Keratinocyte (primary cell): ENCODE measurements at regions not wholly inside any gene's neighbourhood (a gene's known extent, or its start where the extent isn't known, plus 50 kb on each side); places are given as distances from the start of the nearest gene placed in this dataset.

Source experiments
- EZH2 ChIP-seq: IDR thresholded peaks from one replicate; pipeline ENCODE4 v1.6.1; 2012; ENCODE audit warnings: inconsistent platforms, mild to moderate bottlenecking, low read length, moderate library complexity
- TF ChIP-seq, protein P1 (sequence below), 3 experiments: IDR thresholded peaks in 1 of 3; conservative IDR thresholded peaks in 1 of 3; optimal IDR thresholded peaks in 1 of 3; 2 replicates in 2 of 3; 3 replicates in 1 of 3; pipeline versions ENCODE3 to v1.5.1; 2011; ENCODE audit warnings: low read length in 3 of 3, mild to moderate bottlenecking in 3 of 3, moderate library complexity in 2 of 3, control low read depth in 1 of 3, inconsistent platforms in 1 of 3; ENCODE audit not compliant: insufficient read depth in 2 of 3; ENCODE audit errors: extremely low read depth in 1 of 3

DNA sequence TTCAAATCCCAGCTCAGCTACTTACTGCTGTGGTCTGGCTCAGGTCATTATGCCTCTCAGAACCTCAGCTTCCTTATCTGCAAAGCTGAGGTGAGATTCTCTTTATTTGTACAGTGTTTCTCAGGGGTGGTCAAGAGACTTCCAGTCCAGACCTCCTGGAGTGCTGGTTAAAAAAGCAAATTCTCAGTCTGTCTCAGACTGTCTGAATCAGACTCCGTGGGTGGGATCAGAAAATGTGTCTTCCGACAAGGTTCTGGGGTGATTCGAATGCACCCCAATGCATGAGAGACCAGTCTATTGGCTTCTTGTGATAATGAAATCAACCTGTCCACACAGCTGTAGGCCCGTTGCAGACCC, 137.7 kb upstream of the SMIM23 start:
- TF ChIP-seq, protein P1, sequence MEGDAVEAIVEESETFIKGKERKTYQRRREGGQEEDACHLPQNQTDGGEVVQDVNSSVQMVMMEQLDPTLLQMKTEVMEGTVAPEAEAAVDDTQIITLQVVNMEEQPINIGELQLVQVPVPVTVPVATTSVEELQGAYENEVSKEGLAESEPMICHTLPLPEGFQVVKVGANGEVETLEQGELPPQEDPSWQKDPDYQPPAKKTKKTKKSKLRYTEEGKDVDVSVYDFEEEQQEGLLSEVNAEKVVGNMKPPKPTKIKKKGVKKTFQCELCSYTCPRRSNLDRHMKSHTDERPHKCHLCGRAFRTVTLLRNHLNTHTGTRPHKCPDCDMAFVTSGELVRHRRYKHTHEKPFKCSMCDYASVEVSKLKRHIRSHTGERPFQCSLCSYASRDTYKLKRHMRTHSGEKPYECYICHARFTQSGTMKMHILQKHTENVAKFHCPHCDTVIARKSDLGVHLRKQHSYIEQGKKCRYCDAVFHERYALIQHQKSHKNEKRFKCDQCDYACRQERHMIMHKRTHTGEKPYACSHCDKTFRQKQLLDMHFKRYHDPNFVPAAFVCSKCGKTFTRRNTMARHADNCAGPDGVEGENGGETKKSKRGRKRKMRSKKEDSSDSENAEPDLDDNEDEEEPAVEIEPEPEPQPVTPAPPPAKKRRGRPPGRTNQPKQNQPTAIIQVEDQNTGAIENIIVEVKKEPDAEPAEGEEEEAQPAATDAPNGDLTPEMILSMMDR (optimal IDR thresholded peaks at IDR 0.05 in 1 of 3, IDR thresholded peaks at IDR 0.05 in 1 of 3, conservative IDR thresholded peaks at IDR 0.05 in 1 of 3; ENCODE audit: extremely low read depth in 1 of 3, insufficient read depth in 2 of 3, low read length in 3 of 3) = no peak
- TF ChIP-seq EZH2 = no peak
